Progenitor cell of endocrine pancreas (in vitro differentiated cells): ENCODE measurements at regions not wholly inside any gene's neighbourhood (a gene's known extent, or its start where the extent isn't known, plus 50 kb on each side); places are given as distances from the start of the nearest gene placed in this dataset.
A peak's percentile ranks its signal among the peaks of the same experiment; 100 is the strongest.

Experiments used
- DNase-seq: peaks from one replicate; pipeline ENCODE4 v3.0.0; 2021; ENCODE audit warnings: low spot score; ENCODE audit not compliant: unreplicated experiment
- H3K27ac Mint-ChIP-seq: 2 replicates; pipeline ENCODE4 v1.8.0; 2021; ENCODE audit warnings: mild to moderate bottlenecking, moderate library complexity, mixed read lengths
- H3K27me3 Mint-ChIP-seq: 2 replicates; pipeline ENCODE4 v1.8.0; 2021; ENCODE audit warnings: mixed read lengths
- H3K36me3 Mint-ChIP-seq: 2 replicates; pipeline ENCODE4 v1.8.0; 2022; ENCODE audit warnings: mixed read lengths; ENCODE audit not compliant: insufficient read depth
- H3K4me1 Mint-ChIP-seq: 2 replicates; pipeline ENCODE4 v1.8.0; 2021; ENCODE audit warnings: low read depth, mixed read lengths
- H3K4me3 Mint-ChIP-seq: 2 replicates; pipeline ENCODE4 v1.8.0; 2021; ENCODE audit warnings: low read depth, mild to moderate bottlenecking, moderate library complexity, mixed read lengths
- H3K9me3 Mint-ChIP-seq: 2 replicates; pipeline ENCODE4 v1.8.0; 2021; ENCODE audit warnings: low read depth, mixed read lengths
- TF ChIP-seq, protein P1 (sequence below): fragments of 200-600 bp; sonication (generic); IDR thresholded peaks from one replicate; pipeline ENCODE4 v1.5.0; 2021; ENCODE audit warnings: antibody characterized with exemption, mild to moderate bottlenecking; ENCODE audit not compliant: unreplicated experiment

DNA sequence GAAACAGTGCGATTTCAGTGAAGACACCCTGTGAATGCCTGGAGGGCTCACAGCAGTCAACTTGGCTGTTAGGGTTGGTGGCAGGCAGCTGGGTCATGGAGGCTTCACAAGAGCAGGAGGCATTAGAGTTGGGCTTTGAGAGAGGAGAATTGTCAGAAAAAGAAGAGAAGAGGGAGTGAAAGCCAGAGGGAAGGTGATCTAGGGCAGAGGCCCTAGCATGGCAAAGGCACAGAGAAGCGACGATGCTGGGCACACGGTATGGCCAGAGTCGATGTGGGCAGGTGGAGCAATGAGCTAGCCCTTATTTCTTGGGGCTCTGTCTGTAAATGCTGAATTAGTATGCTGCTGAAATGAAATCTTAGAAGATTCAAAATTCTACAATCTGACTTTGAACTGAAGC is 52.6 kb upstream of the OLFM4 start:
- Mint-ChIP-seq H3K27me3 (peaks cover 21% of the 10 kb centered on the region), H3K27ac (no peak overlapping the region), H3K4me1 (no peaks in the 10 kb centered on the region), H3K4me3 (no peak overlapping the region), H3K9me3 (no peaks in the 10 kb centered on the region), H3K36me3 (no peaks in the 10 kb centered on the region)
- TF ChIP-seq, protein P1, sequence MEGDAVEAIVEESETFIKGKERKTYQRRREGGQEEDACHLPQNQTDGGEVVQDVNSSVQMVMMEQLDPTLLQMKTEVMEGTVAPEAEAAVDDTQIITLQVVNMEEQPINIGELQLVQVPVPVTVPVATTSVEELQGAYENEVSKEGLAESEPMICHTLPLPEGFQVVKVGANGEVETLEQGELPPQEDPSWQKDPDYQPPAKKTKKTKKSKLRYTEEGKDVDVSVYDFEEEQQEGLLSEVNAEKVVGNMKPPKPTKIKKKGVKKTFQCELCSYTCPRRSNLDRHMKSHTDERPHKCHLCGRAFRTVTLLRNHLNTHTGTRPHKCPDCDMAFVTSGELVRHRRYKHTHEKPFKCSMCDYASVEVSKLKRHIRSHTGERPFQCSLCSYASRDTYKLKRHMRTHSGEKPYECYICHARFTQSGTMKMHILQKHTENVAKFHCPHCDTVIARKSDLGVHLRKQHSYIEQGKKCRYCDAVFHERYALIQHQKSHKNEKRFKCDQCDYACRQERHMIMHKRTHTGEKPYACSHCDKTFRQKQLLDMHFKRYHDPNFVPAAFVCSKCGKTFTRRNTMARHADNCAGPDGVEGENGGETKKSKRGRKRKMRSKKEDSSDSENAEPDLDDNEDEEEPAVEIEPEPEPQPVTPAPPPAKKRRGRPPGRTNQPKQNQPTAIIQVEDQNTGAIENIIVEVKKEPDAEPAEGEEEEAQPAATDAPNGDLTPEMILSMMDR = no peak
- DNase-seq = no peak

DNA sequence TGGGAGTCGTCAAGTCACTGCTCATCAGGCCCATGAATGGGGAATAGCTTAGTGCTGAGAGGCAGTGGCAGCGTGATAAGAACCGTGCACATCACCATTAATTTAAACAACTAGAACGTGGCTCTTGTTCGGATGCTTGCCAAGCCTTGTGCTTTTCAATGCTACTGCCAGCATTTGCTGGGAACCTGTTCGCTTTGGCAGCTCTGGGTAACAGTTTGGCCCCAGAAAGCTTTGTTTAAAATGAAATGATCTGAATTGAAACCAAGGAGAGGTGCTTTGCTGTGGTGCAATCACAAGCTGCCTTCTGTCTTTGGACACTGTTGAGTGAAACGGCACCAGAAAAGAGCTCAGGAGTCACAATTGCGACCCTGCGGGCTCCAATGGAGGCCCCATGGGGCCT is 53.5 kb upstream of the OLFM4 start:
- H3K27me3 Mint-ChIP-seq = peaks cover 20% of the 10 kb centered on the region
- TF ChIP-seq, protein P1 = no peak
- no peaks in the 10 kb centered on the region for H3K9me3 Mint-ChIP-seq
- DNase-seq = no peak
- no peak overlapping the region for H3K27ac Mint-ChIP-seq
- no peak overlapping the region for H3K4me3 Mint-ChIP-seq
- no peaks in the 10 kb centered on the region for H3K36me3 Mint-ChIP-seq
- H3K4me1 Mint-ChIP-seq = no peaks in the 10 kb centered on the region

DNA sequence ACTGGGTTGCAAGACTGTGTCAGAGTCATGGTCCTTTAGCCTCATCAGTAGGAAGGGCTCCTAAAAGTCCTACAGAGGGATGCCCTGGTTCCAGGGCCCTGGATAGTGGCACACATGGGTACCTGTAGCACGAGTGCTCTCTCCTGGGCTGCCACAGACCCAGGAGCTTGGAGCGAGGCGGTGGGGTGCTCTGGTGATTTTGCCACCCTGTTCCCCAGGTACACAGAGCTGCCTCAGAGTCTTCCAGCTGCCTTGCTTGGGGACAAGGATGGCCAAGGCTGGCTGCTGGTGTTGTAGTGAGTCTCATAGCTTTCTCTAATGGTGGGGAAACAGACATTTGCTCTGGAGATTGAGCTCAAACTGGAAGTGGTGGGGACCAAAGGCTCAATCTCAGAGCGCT is 53.9 kb upstream of the OLFM4 start:
- H3K4me1 Mint-ChIP-seq = no peaks in the 10 kb centered on the region
- H3K27me3 Mint-ChIP-seq = peaks cover 18% of the 10 kb centered on the region
- TF ChIP-seq, protein P1 = no peak
- H3K36me3 Mint-ChIP-seq = no peaks in the 10 kb centered on the region
- no peak for DNase-seq
- no peak overlapping the region for H3K27ac Mint-ChIP-seq
- no peak overlapping the region for H3K4me3 Mint-ChIP-seq
- no peaks in the 10 kb centered on the region for H3K9me3 Mint-ChIP-seq

DNA sequence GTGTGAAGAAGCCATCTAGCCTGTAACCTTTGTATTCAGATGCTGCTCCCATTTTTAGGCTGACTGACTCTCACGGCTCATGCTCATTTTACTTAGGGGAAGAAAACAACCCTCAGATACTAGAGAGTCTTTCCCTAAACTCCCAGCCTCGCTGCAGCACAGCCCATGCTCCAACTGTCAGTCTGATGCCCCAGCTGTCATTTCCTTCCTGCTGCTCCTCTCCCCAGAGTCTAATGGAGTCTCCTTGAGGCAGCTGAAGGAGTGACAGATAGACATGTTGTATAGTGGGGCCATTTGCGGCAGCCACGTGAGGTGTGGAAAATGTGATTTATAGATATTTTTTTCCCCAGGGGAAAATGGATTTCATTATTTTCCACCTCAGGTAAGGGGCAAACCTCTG is 59.2 kb upstream of the OLFM4 start:
- TF ChIP-seq, protein P1 = no peak
- no peaks in the 10 kb centered on the region for H3K4me1 Mint-ChIP-seq
- no peak overlapping the region for H3K27ac Mint-ChIP-seq
- no peak for DNase-seq
- peaks cover 18% of the 10 kb centered on the region for H3K27me3 Mint-ChIP-seq
- H3K36me3 Mint-ChIP-seq = no peaks in the 10 kb centered on the region
- H3K9me3 Mint-ChIP-seq = no peaks in the 10 kb centered on the region
- H3K4me3 Mint-ChIP-seq = no peak overlapping the region

DNA sequence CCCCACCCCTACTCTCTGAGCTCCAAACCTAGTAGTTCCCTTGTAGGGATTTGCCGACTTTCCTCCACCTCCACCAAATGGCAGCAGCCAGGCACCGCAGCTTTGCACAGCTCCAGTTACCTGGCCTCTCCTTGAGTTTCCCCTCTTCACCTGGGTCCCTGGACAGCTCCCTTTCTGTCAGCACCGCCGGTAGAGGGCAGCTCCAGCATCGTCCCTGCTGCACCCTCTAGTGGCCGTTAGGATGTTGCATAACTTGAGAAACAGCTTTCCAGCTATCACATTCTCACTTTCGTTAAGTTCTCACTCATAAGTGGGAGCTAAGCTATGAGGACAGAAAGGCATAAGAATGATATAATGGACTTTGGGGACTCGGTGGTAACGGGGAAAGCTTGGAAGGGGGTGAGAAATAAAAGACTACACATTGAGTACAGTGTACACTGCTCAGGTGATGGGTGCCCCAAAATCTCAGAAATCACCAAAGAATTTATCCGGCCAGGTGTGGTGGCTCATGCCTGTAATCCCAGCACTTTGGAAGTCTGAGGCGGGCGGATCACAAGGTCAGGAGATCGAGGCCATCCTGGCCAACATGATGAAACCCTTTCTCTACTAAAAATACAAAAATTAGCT is 60.4 kb upstream of the OLFM4 start:
- TF ChIP-seq, protein P1 = peak; percentile 99
- no peaks in the 10 kb centered on the region for H3K9me3 Mint-ChIP-seq
- DNase-seq = peak; percentile 80
- H3K36me3 Mint-ChIP-seq = no peaks in the 10 kb centered on the region
- no peak overlapping the region for H3K4me3 Mint-ChIP-seq
- H3K27ac Mint-ChIP-seq = no peak overlapping the region
- peaks cover 12% of the 10 kb centered on the region for H3K27me3 Mint-ChIP-seq
- H3K4me1 Mint-ChIP-seq = no peaks in the 10 kb centered on the region
